Left renal pelvis (tissue), 4 donors: ENCODE measurements at regions not wholly inside any gene's neighbourhood (a gene's known extent, or its start where the extent isn't known, plus 50 kb on each side); places are given as distances from the start of the nearest gene placed in this dataset.
"Not testable (repeated sequence)": the region's sequence is repeated elsewhere in the genome, so short reads cannot be mapped to it uniquely, and the experiment has no call there.

Experiments used
- DNase-seq, 4 donors: peaks; one replicate each; pipeline ENCODE4 v3.0.0-alpha.2; 2013; ENCODE audit warnings: low read depth in 4 of 4, low spot score in 3 of 4

DNA sequence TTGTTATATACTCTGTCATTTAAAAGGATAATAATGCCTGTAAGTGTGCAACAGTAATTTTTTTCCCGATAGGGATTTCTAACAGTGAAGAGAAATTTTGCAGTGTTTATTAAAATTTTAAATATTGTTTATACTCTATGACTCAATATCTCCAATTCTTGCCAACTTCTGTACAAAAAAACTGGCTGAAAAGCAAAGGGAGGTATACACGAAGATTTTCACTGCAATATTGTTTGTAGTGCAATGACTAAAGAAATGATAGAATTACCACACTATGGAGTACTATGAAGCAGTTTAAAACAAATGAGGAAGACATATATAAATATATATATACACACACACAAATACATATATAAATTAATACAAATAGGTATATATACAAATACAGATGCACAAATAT, 187.9 kb upstream of the IL15 start:
- DNase-seq = no peak

DNA sequence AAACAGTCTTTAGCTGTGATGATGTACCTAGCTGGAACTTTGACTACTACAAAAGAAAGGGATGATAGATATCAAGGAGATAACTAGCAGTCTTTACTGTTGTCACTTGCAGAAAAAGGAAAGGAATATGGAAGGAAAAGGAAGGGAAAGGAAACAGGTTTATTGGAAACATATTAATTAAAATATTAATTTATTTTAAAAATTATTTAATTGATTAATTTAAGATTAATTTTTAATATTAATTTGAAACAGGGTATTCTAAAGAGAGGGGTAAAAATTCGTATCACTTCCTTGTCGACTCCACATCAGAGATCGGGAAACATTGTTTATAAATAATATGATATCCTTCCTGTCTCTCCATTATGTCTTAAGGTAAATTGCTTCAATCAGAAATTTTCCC, 186.5 kb upstream of the IL15 start:
- no peak for DNase-seq

DNA sequence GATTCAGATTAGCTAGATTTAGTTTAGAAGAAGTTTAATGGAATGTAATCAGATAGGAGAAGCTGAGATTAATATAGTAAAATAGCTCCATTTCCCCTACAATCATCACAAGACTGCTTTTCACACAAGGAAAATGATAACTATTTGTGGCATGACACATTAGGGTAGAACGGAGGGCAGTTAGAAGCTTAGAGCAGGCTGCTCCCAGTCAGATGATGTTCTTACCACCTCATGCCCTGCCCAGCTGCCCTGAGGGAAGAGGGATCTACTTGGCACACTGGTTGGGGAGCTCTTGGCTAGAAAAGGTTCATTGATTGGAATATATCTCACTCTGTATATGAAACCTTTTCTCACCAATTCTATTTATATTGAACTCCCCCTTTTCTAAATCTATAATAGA, 180.7 kb upstream of the IL15 start:
- DNase-seq = no peak

DNA sequence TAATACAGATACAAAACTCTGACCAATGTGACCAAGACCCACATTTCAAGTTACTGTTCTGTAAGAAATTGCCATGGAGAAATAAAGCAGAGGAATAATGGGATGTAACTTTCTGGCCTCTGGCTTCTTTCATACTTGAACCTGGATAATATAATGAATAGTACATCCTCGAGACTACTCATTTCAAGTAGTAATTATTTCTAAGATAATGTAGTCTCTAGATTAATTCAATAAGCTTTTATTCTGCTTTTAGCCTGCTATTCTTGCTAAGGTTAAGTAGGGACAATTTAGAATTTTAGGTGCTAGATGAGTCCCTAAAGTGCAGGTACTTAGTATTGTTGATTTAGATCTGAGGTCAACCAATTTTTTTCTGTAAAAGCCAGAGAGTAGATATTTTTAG, 178.7 kb upstream of the IL15 start:
- no peak for DNase-seq

DNA sequence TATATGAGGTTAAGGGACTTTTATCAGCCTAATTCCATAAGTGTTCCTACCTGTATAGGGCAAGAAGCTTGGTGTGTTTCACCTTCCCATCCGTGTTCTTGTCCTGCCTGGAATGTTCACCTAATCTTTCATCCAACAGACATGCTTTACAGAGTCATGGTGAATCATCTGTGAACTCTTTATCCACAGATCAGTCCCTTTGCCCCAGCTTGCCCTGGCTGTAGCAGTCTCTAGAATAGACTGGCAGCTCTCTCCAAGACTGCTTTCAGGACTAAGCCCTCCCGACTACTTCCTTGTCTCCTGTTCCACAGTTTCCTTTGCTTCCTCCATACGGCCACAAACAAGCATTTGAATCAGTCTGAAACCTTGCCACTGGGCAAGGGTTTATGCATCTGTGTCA, 177.9 kb upstream of the IL15 start:
- no peak for DNase-seq

DNA sequence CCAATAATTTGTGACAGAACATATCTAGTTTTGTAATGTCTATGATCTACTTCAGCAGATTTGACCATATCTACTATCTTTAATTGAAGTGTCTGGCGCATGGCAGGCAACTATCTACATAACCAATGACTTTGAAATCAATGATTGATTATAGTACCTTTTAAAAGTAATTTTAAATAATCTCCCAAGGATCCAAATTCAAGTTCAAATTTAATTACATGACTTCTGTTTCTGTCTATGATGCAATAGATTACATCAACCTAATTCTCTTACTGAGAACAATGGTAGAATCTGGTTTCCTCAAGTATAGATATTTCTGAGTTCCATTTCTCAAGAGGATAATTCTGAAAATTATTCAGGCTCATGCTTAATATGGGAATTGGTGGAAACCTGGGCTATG, 177.4 kb upstream of the IL15 start:
- no peak for DNase-seq

DNA sequence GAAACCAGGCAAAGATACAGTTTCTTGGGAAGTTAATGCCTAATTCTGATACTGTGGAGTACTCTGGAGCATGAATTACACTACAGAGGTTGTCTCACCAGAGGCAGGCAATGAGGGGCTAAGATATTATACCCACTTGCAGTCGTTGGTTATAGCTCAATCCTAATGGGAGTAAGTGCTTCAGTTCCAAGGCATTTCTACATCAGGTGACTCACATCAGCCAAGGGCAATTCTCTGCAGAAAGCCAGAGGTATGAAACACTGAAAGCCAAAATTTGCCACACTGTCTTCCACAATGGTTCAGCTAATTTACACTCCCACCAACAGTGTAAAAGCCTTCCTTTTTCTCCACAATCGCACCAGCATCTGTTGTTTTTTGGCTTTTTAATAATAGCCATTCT, 174.0 kb upstream of the IL15 start:
- DNase-seq = no peak

DNA sequence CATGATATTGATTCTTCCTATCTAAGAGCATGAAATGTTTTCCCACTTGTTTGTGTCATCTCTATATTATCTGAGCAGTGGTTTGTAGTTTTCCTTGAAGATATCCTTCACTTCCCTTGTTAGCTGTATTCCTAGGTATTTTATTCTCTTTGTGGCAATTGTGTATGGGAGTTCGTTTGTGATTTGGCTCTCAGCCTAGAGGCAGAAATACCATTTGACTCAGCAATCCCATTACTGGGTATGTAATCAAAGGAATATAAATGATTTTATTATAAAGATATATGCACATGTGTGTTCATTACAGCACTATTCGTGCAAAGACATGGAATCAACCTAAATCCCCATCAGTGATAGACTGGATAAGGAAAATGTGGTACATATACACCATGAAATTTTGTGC, 172.7 kb upstream of the IL15 start:
- DNase-seq = no peak

DNA sequence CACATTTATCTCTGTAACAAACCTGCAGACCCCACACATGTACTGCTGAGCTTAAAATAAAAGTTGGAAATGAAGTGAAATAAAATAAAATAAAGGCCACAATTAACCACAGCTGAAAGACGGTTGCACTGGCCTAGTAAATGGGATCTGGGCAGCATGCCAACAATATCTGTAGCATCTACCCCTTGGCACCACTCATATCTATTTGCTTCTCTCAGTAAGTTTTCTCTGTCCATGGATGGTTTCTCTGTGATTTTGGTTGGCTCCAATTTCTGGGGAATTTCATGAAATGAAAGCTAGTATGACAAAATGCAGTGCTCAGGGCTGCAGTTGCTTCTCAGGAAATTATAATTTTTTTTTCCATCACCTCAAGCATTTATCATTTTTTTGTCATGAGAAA, 172.0 kb upstream of the IL15 start:
- DNase-seq = no peak

DNA sequence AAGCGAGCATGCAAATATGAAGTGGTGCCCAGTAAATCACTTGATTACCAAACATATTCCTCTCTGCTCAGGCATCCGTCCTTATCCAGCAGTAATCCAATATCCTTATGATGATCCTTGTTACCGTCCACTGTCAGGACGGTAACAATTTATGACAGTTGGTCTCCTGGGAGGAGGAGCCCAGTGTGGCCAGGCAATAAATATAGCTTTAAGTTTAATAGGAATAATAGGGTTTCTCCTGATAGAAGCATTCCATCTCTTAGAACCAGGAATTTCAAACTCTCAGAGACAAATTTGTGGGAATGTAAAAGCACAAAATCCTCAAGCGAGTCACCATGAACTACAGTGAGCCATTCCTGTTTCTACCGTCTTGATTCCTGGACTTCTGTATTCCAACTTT, 171.2 kb upstream of the IL15 start:
- DNase-seq = no peak

DNA sequence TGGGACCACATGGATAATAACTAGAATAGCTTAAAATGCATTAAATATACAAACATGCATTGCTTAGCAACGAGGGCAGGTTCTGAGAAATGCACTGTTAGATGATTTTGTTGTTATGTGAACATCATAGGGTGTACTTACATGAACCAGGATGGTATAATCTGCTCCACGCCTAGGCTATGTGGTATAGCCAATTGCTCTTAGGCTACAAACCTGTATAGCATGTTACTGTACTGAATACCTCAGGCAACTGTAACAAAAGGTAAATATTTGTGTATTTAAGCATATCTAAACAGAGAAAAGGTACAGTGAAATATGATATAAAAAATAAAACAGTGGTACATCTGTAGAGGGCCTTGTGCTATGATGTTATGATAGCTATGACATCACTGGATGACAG, 169.2 kb upstream of the IL15 start:
- no peak for DNase-seq

DNA sequence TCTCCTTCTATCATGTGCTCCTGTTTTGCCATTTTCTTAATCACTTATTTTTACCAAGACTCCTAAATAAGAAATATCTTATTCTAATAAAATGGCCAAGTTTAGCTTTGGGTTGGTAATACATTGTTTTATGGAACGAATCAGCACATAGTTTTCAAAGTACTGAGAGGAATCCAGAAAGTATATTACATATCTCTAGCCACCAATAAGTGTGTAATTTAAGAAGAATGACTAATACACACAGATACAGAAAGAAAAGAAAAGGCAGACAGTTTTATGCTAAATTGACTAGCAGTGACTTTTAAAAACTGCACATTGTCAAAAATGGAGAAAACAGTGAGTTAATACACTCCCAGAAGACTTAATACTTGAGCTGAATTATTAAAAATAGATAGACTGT, 167.0 kb upstream of the IL15 start:
- DNase-seq = no peak

DNA sequence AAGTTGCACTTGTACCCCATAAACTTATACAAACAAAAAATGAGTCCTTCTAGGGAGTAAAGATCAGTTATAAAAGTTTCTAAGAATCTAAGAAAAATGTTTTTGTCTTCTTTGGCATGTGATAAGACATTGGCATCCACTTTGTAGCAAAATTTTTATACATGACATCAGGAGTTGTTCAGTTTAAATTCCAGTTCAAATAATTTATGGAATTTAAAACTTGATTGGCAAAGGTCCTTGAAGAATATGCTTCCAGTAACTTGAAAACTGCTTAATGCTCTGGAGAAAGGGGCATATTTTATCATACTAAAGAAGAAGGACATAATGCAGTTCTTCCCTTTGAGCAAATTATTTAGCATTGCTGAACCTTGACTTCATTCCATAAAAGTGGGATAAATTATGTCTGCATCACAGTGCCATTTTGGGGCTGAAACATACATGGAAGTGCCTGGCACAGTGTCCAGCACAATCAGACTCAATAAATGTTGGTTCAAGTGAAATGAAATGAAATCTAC, 163.3 kb upstream of the IL15 start:
- DNase-seq = no peak

DNA sequence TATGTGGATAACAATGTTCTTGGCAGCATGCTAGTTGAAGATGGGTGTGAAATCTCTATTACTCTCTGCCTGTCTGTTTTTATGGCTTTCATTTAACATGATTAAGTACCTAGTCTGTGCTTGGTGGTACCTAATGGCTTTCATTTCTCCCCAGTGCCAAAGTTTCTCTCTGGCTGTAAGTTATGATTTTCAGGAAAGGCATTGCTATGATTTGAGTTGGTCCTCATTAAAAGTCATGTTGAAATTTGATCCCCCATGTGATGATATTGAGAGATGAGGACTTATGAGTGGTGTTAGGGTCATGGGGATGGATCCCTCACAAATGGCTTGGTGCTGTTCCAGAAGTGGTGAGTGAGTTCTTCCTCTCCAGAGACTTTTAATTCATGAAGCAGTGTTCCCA, 162.4 kb upstream of the IL15 start:
- DNase-seq = no peak

DNA sequence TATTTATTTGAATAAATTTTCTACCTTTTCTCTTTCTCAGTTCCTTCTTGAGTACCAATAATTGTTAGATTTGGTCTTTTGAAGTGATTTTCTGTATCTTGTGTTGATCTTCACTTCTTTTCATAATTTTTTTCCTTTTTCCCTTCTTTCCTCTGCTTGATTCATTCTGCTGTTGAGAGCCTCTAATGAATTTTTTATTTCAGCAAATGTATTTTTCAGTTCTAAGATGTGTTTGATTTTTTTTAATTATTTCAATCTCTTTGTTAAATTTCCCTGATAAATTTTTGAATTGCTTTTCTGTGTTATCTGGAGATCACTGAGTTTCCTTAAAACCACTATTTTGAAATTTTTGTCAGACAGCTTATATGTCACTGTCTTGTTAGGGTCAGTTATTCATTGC, 155.4 kb upstream of the IL15 start:
- no peak for DNase-seq

DNA sequence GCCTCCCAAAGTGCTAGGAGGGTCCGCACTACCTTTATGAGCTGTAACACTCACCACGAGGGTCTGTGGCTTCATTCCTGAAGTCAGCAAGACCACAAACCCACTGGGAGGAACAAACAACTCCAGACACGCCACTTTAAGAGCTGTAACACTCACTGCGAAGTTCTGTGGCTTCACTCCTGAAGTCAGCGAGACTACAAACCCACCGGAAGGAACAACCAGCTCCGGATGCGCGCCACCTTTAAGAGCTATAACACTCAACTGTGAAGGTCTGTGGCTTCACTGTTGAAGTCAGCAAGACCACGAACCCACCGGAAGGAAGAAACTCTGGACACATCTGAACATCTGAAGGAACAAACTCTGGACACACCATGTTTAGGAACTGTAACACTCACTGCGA, 152.1 kb upstream of the IL15 start:
- DNase-seq = not testable (repeated sequence)

DNA sequence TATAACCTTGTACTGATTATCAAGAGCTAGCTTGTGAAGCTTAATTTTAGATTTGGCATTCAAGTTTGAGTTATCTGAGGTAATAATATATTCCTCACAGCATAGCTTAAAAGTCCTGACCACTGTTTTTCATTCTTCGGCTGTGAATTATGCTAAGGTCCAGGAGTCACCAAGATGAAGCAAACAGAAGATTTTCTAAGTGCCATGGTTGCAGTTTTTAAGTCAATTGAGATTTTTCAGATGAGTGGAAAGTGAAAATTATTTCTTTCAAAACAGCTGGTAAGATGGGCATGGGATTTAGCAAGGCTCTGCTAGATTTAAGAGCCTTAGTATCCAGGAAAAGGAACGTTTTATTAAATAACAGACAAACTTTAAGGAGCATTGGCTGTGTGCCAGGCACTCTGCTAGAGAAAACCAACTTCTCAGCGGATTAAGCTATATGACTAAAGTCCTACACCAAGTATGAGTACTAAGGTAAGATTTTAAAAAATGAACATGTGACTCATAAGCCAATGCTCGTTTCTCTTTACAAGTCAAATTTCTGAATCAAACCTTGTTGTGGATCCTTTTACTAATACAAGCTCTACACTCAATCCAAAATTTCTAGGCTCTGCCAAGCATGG, 149.9 kb upstream of the IL15 start:
- no peak for DNase-seq

DNA sequence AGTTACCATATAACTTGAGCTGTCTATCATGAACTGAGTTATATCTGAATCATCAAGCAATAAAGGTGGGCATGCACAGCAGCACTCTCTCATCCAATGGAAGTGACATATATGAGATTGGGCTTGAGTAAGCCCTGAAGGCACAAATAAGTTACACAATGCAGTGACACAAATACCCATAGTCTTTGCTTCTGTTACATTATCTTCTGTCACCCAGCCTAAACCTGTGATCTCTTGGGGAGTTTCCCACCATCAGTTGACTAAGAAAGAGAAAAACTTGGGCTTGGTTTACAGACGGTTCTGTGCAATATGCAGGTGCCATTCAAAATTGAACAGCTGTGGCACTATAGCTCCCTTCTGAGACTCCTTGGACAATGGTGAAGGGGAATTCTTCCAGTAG, 138.8 kb upstream of the IL15 start:
- DNase-seq = no peak

DNA sequence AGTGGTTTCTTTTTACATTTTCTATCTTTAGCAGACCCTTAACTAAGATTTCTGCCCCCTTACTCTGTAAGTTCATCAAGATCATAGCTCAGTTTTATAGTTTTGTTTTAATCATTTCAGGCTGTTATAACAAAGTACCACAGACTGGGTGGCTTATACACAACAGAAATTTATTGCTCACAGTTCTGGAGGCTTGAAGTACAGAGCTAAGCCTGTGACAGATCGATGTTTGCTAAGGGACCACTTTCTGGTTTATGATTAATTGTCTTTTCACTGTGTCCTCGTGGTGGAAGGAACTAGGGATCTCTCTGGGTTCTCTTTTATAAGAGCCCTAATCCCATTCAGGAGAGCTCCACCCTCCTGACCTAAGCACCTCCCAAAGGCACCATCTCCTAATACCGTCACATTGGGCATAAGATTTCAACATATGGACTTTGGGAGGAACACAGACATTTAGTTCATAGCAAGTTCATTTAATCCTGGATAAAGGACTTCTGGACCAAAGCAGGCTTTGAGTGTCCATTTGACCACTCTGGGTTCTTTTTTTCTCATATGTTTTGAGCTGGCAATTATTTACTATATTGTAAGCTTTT, 137.0 kb upstream of the IL15 start:
- no peak for DNase-seq

DNA sequence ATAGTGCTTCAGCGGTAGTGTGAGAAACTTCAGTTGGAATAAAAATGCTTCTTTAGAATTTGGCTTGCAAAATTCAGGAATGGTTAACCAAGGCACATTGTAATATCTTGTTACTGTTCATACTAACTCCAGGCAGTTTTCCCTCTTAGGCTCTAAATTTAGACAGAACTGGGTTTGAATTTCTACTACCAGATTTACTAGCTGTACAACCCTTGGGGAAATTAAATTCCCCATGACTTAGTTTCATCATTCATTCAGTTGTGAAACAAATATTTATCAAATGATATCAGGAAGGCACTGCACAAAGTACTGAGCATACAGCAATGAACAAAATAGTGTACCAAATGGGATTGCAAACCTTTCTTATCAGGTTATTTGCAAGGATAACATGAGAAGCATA, 135.0 kb upstream of the IL15 start:
- DNase-seq = no peak

DNA sequence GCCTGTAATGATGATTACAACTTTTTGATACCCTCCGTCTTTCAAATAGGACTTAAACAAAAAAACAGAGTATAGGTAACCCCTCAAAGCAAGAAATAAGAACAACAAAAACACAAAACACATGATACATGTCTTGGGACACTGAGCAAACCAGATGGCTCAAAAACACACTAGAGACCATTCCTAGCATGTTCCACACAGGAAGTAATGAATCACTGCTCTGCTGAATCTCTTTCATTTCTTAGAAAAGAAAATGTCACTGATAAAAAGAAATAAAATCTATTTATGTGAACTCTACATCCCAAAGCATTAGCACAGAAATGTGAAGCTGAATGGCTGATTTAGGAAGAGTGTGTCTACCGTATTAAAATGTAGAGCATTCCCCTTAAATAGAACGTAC, 134.5 kb upstream of the IL15 start:
- DNase-seq = no peak

DNA sequence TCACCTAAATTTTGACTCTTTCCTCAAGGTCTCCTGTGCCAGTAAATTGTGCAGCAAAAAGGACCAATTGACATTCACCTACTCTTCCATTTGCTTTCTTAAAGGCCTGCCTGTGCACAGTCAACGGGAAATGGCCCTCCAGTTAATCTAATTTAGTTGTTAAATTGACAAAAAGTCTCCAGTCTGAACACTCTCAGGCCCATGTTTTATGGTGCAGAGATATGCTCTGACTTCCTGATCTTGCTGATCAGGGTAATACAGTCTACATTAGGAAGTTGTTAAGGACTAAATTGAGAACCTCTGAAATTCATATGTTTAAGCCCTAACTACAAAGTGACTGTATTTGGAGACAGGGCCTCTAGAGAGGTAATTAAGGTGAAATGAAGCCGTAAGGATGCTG, 133.6 kb upstream of the IL15 start:
- no peak for DNase-seq

DNA sequence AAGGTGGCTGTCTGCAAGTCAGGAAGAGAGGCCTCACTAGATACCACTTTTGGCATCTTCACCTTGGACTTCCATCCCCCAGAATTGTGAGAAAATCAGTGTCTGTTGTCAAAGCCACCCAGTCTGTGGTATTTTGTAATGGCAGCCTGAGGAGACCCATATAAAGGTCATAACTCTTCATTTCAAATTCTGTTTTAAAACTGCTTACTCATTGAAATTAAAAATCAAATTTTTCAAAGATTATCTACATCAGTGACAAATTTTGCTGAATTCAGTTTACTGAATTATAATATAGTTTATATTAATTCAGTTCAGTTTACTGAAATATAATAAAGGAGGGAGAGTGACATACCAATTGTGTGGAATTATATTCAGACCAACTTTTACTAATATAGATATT, 133.1 kb upstream of the IL15 start:
- no peak for DNase-seq
